ENCODE measurements at regions not wholly inside any gene's neighbourhood (a gene's known extent, or its start where the extent isn't known, plus 50 kb on each side); places are given as distances from the start of the nearest gene placed in this dataset.

DNA sequence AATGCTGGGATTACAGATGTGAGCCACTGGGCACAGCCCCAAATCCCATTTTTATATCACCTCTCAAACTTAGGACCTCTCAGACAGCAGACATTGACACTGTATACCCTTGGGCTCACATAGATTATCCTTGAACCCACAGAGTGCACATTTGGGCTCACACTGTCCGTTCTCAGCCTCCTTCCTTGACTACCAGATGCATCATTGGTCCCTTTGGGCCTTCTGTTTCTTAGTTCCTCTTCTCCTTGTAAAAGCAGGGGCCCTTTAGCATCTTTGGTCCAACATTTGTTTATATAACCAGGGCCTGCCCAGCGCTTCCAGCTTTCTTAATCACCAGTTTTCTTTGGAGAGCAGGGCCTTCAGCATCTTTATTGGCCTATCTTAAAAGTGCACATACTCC, 126.2 kb downstream of the SEC61B start:
- FAIRE-seq (no peak), ATAC-seq (no peak), DNase-seq (ENCODE audit: low spot score) (no peak)
- BruUV-seq (replicated peaks) = no TSS peak
- TF ChIP-seq PHF5A (CRISPR knock-in tag; IDR thresholded peaks at IDR 0.05; ENCODE audit: low read depth, unreplicated experiment) (no peak), ZNF34 (CRISPR knock-in tag; IDR thresholded peaks at IDR 0.05; ENCODE audit: borderline replicate concordance) (no peak), MED8 (CRISPR knock-in tag; IDR thresholded peaks at IDR 0.05; ENCODE audit: insufficient replicate concordance) (no peak), SRSF4 (IDR thresholded peaks at IDR 0.05; ENCODE audit: low read depth, low read length, poor library complexity, severe bottlenecking) (no peak)
- TF ChIP-seq, protein P1, sequence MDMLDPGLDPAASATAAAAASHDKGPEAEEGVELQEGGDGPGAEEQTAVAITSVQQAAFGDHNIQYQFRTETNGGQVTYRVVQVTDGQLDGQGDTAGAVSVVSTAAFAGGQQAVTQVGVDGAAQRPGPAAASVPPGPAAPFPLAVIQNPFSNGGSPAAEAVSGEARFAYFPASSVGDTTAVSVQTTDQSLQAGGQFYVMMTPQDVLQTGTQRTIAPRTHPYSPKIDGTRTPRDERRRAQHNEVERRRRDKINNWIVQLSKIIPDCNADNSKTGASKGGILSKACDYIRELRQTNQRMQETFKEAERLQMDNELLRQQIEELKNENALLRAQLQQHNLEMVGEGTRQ (IDR thresholded peaks at IDR 0.05; ENCODE audit: low read depth, low read length) = no peak
- TF ChIP-seq, protein P1 (CRISPR knock-in tag; IDR thresholded peaks at IDR 0.05; ENCODE audit: borderline replicate concordance) = no peak
- no peaks in the 10 kb centered on the region for H3K4me1 ChIP-seq (ENCODE audit: insufficient read depth, low read length)
- H3K36me3 ChIP-seq (replicated peaks in 1 of 2; ENCODE audit: control insufficient read depth in 1 of 2, insufficient read depth in 2 of 2, low read length in 2 of 2) = no peaks in the 10 kb centered on the region
- ChIA-PET POLR2A (no interaction called here), CTCF (ENCODE audit: low intra/inter-chr PET ratio, low total read pairs) (no interaction called here)
- H3K79me2 ChIP-seq (ENCODE audit: insufficient read depth, low read length) = no peaks in the 10 kb centered on the region
- no peak overlapping the region for H3K9ac ChIP-seq (ENCODE audit: insufficient read depth, low read depth, low read length)
- H3K27me3 ChIP-seq (ENCODE audit: control insufficient read depth in 1 of 2, insufficient read depth in 2 of 2, low read length in 2 of 2) = peaks cover 0 to 2% of the 10 kb centered on the region in 2 experiments; a peak in 1 of 5 replicates
- H3K4me2 ChIP-seq (ENCODE audit: low read depth, low read length) = no peak overlapping the region
- in situ Hi-C loops (cut with HindIII; ENCODE audit: extremely low pct_ligation_motif_present, low pct_unique_long_range_greater_than_20kb) = no loop called here
- WGBS (ENCODE audit: low lambda C conversion rate) = 3% methylated on average over 2 of the region's 2 CpGs
- H3K27ac ChIP-seq (ENCODE audit: extremely low read length, insufficient read depth, low read length) = no peak overlapping the region
- intact Hi-C loops (cut with micrococcal nuclease; ENCODE audit: unreplicated experiment) = no loop called here
- H3K9me3 ChIP-seq (ENCODE audit: low read length) = no peaks in the 10 kb centered on the region
- no peaks in the 10 kb centered on the region for H4K20me1 ChIP-seq (ENCODE audit: insufficient read depth, low read length)
- no peak overlapping the region for H2AFZ ChIP-seq (ENCODE audit: low read length)
- no peak overlapping the region for H3K4me3 ChIP-seq (replicated peaks in 1 of 3; ENCODE audit: insufficient read depth in 1 of 3, low read depth in 2 of 3, low read length in 3 of 3)

DNA sequence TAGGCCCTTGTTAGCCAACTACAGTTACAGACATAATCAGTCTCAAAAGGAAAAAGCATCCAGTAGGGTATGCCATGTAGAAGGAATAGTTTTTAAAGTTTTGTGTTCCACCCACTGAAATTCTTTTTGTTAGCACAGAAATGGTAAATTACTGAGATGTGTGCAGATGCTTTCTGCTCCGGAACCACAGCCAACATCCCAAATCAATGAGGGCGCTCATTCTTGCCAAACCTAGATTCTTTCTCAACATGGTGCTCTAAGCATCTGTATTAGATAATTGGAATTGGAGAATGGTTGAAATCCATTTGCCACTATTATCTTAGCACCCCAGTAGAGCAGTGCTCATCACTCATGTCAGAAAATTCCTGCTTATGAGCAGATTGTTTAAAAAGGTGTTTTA, 127.8 kb downstream of the SEC61B start:
- POLR2A ChIA-PET = no interaction called here
- 34% methylated on average over 2 of the region's 2 CpGs for WGBS (ENCODE audit: low lambda C conversion rate)
- no peak overlapping the region for H2AFZ ChIP-seq (ENCODE audit: low read length)
- H3K4me1 ChIP-seq (ENCODE audit: insufficient read depth, low read length) = no peaks in the 10 kb centered on the region
- intact Hi-C loops (cut with micrococcal nuclease; ENCODE audit: unreplicated experiment) = no loop called here
- CTCF ChIA-PET (ENCODE audit: low intra/inter-chr PET ratio, low total read pairs) = no interaction called here
- peaks cover 0 to 2% of the 10 kb centered on the region in 2 experiments; a peak in 1 of 5 replicates for H3K27me3 ChIP-seq (ENCODE audit: control insufficient read depth in 1 of 2, insufficient read depth in 2 of 2, low read length in 2 of 2)
- TF ChIP-seq ZNF354B (CRISPR knock-in tag; IDR thresholded peaks at IDR 0.05) = no peak
- no peak for TF ChIP-seq ZNF549 (CRISPR knock-in tag; IDR thresholded peaks at IDR 0.05)
- TF ChIP-seq CENPX (CRISPR knock-in tag; IDR thresholded peaks at IDR 0.05) = no peak
- TF ChIP-seq PAF1 (CRISPR knock-in tag; IDR thresholded peaks at IDR 0.05) = no peak
- TF ChIP-seq MED13 (CRISPR knock-in tag; IDR thresholded peaks at IDR 0.05) = no peak
- in situ Hi-C loops (cut with HindIII; ENCODE audit: extremely low pct_ligation_motif_present, low pct_unique_long_range_greater_than_20kb) = no loop called here
- FAIRE-seq (no peak), ATAC-seq (no peak), DNase-seq (ENCODE audit: low spot score) (no peak)
- no peak overlapping the region for H3K9ac ChIP-seq (ENCODE audit: insufficient read depth, low read depth, low read length)
- H3K79me2 ChIP-seq (ENCODE audit: insufficient read depth, low read length) = no peaks in the 10 kb centered on the region
- no peak overlapping the region for H3K4me2 ChIP-seq (ENCODE audit: low read depth, low read length)
- no peak overlapping the region for H3K27ac ChIP-seq (ENCODE audit: extremely low read length, insufficient read depth, low read length)
- H3K4me3 ChIP-seq (replicated peaks in 1 of 3; ENCODE audit: insufficient read depth in 1 of 3, low read depth in 2 of 3, low read length in 3 of 3) = no peak overlapping the region
- no peaks in the 10 kb centered on the region for H3K9me3 ChIP-seq (ENCODE audit: low read length)
- no peaks in the 10 kb centered on the region for H4K20me1 ChIP-seq (ENCODE audit: insufficient read depth, low read length)
- H3K36me3 ChIP-seq (replicated peaks in 1 of 2; ENCODE audit: control insufficient read depth in 1 of 2, insufficient read depth in 2 of 2, low read length in 2 of 2) = no peaks in the 10 kb centered on the region
- BruUV-seq (replicated peaks) = no TSS peak
